Panc1 (cell line): ENCODE measurements at regions not wholly inside any gene's neighbourhood (a gene's known extent, or its start where the extent isn't known, plus 50 kb on each side); places are given as distances from the start of the nearest gene placed in this dataset.

Experiments
- ATAC-seq: fragments of 200-7000 bp; cut with Tn5 transposase; 2 replicates; pipeline ENCODE4 v1.9.1; 2020; ENCODE audit warnings: mild to moderate bottlenecking, moderate library complexity
- BruUV-seq: library from RNA; stranded (reverse); fragments of 400-500 nt; replicated peaks from 2 replicates; lab custom pipeline; 2021; lab: Mats Ljungman, UMichigan
- CTCF ChIA-PET: fragments of 300-600 bp; sonication (Branson Sonifier 250); formaldehyde crosslinking; loops from one replicate; lab custom pipeline; 2022; ENCODE audit warnings: antibody characterized with exemption; lab: Charles Lee
- POLR2A ChIA-PET: fragments of 300-600 bp; sonication (Branson Sonifier 250); formaldehyde crosslinking; loops from one replicate; lab custom pipeline; 2022; ENCODE audit warnings: antibody characterized with exemption; lab: Charles Lee
- DNase-seq: peaks from one replicate; pipeline ENCODE4 v3.0.0-alpha.2; 2010; ENCODE audit warnings: low read depth, low spot score
- H3K27ac ChIP-seq: 2 replicates; pipeline ENCODE4 v1.5.1; 2011; ENCODE audit warnings: mild to moderate bottlenecking, low read length, inconsistent platforms
- H3K27me3 ChIP-seq: fragments of 200-500 bp; sonication (Bioruptor generic); 2 replicates; pipeline ENCODE4 v1.6.0; 2014; ENCODE audit warnings: low read length, inconsistent platforms; ENCODE audit not compliant: control insufficient read depth, insufficient read depth
- H3K36me3 ChIP-seq: fragments of 200-500 bp; sonication (Bioruptor generic); 2 replicates; pipeline ENCODE4 v1.5.1; 2014; ENCODE audit warnings: inconsistent platforms, mild to moderate bottlenecking, low read length, moderate library complexity; ENCODE audit not compliant: control insufficient read depth, insufficient read depth
- H3K4me1 ChIP-seq: 2 replicates; pipeline ENCODE4 v1.5.1; 2011; ENCODE audit warnings: inconsistent platforms, mild to moderate bottlenecking, low read length, moderate library complexity; ENCODE audit not compliant: control insufficient read depth, insufficient read depth
- H3K4me3 ChIP-seq, 2 experiments: 2 replicates each; pipeline ENCODE4 v1.5.1; 2011 to 2012; ENCODE audit warnings: low read depth in 2 of 2, low read length in 2 of 2, mild to moderate bottlenecking in 2 of 2, inconsistent platforms in 1 of 2, moderate library complexity in 1 of 2
- H3K9me3 ChIP-seq: fragments of 200-500 bp; sonication (Bioruptor generic); 2 replicates; pipeline ENCODE4 v1.5.1; 2014; ENCODE audit warnings: low read depth, mild to moderate bottlenecking, inconsistent platforms, low read length, moderate library complexity; ENCODE audit not compliant: control insufficient read depth, insufficient read depth
- CTCF ChIP-seq: fragments of 450-650 bp; IDR thresholded peaks from 2 replicates; pipeline ENCODE4 v1.5.1; 2017; ENCODE audit warnings: mild to moderate bottlenecking
- POLR2AphosphoS5 ChIP-seq: IDR thresholded peaks from 2 replicates; pipeline ENCODE4 v1.6.1; 2012; ENCODE audit warnings: mild to moderate bottlenecking, low read depth, low read length, moderate library complexity
- SIN3A ChIP-seq: IDR thresholded peaks from 2 replicates; pipeline ENCODE4 v1.6.1; 2012; ENCODE audit warnings: low read depth, mild to moderate bottlenecking, low read length, moderate library complexity, borderline replicate concordance; ENCODE audit not compliant: insufficient read depth
- TCF7L2 ChIP-seq: IDR thresholded peaks from 2 replicates; pipeline ENCODE4 v1.6.1; 2011; ENCODE audit warnings: mild to moderate bottlenecking, low read depth, low read length, inconsistent platforms
- in situ Hi-C: cut with HindIII; loops from 2 replicates; pipeline ENCODE4 v1.10.0; 2016; ENCODE audit warnings: low sequenced_read_pairs, low pct_unique_long_range_greater_than_20kb
- intact Hi-C: fragments of 100-400 bp; cut with micrococcal nuclease; formaldehyde crosslinking; loops from one replicate; pipeline ENCODE4 v1.10.0; 2022; ENCODE audit not compliant: unreplicated experiment
- TF ChIP-seq, protein P1 (sequence below), 2 experiments: IDR thresholded peaks; 2 replicates each; pipeline ENCODE4 v1.6.1; 2011 to 2012; ENCODE audit warnings: low read depth in 2 of 2, control low read depth in 1 of 2, low read length in 1 of 2, mild to moderate bottlenecking in 1 of 2, moderate library complexity in 1 of 2; ENCODE audit not compliant: insufficient read depth in 1 of 2

DNA sequence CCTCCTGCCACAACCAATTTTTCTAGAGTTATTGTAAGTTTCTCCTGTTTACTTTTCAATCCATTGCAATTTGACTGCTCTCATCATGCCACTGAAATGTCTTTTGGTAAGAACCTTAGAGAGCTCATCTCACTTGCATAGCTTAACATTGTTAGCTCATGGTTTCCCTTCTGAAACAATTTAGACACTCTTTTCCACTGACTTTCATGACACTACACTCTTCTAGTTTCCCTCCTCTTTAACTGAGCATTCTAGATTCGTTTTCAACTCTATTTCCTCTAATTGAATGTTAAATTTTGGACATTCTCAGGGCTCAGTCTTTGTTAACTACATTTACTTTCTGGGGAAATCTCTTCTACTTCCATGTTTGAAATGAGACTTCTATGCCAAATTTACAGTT, 369.1 kb downstream of the JRKL start:
- Histone ChIP-seq H3K27ac (no peak overlapping the region), H3K27me3 (no peaks in the 10 kb centered on the region), H3K9me3 (no peaks in the 10 kb centered on the region), H3K4me1 (no peaks in the 10 kb centered on the region), H3K4me3 (no peak overlapping the region), H3K36me3 (no peaks in the 10 kb centered on the region)
- CTCF ChIA-PET, result no interaction called here
- intact Hi-C loops (no loop called here), in situ Hi-C loops (no loop called here)
- BruUV-seq, result no TSS peak
- no peak for DNase-seq
- no peak for ATAC-seq
- POLR2A ChIA-PET, result no interaction called here
- TF ChIP-seq SIN3A (no peak), CTCF (no peak), POLR2AphosphoS5 (no peak), TCF7L2 (no peak)
- TF ChIP-seq, protein P1, sequence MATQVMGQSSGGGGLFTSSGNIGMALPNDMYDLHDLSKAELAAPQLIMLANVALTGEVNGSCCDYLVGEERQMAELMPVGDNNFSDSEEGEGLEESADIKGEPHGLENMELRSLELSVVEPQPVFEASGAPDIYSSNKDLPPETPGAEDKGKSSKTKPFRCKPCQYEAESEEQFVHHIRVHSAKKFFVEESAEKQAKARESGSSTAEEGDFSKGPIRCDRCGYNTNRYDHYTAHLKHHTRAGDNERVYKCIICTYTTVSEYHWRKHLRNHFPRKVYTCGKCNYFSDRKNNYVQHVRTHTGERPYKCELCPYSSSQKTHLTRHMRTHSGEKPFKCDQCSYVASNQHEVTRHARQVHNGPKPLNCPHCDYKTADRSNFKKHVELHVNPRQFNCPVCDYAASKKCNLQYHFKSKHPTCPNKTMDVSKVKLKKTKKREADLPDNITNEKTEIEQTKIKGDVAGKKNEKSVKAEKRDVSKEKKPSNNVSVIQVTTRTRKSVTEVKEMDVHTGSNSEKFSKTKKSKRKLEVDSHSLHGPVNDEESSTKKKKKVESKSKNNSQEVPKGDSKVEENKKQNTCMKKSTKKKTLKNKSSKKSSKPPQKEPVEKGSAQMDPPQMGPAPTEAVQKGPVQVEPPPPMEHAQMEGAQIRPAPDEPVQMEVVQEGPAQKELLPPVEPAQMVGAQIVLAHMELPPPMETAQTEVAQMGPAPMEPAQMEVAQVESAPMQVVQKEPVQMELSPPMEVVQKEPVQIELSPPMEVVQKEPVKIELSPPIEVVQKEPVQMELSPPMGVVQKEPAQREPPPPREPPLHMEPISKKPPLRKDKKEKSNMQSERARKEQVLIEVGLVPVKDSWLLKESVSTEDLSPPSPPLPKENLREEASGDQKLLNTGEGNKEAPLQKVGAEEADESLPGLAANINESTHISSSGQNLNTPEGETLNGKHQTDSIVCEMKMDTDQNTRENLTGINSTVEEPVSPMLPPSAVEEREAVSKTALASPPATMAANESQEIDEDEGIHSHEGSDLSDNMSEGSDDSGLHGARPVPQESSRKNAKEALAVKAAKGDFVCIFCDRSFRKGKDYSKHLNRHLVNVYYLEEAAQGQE (IDR thresholded peaks at IDR 0.05; ENCODE audit: insufficient read depth in 1 of 2, low read depth in 2 of 2, low read length in 1 of 2), result no peak

GRCh38 chr11:96760306-96760705, 370.5 kb downstream of the JRKL start:
- POLR2A ChIA-PET, result no interaction called here
- no peaks in the 10 kb centered on the region for H3K4me1 ChIP-seq
- DNase-seq, result no peak
- no peaks in the 10 kb centered on the region for H3K36me3 ChIP-seq
- intact Hi-C loops, result no loop called here
- H3K27ac ChIP-seq, result no peak overlapping the region
- in situ Hi-C loops, result no loop called here
- no peak for TF ChIP-seq POLR2AphosphoS5
- TF ChIP-seq CTCF, result no peak
- TF ChIP-seq SIN3A, result no peak
- TF ChIP-seq, protein P1 (IDR thresholded peaks at IDR 0.05; ENCODE audit: insufficient read depth in 1 of 2, low read depth in 2 of 2, low read length in 1 of 2), result no peak
- no peak for TF ChIP-seq TCF7L2
- no TSS peak for BruUV-seq
- H3K9me3 ChIP-seq, result no peaks in the 10 kb centered on the region
- H3K4me3 ChIP-seq, result no peak overlapping the region
- no peak for ATAC-seq
- H3K27me3 ChIP-seq, result no peaks in the 10 kb centered on the region
- CTCF ChIA-PET, result no interaction called here
